Osteocyte (in vitro differentiated cells): ENCODE measurements at regions not wholly inside any gene's neighbourhood (a gene's known extent, or its start where the extent isn't known, plus 50 kb on each side); places are given as distances from the start of the nearest gene placed in this dataset.

Experiments used
- DNase-seq: peaks from one replicate; pipeline ENCODE4 v3.0.0; 2021; ENCODE audit warnings: mixed read lengths; ENCODE audit not compliant: unreplicated experiment; ENCODE audit errors: extremely low spot score
- H3K27ac Mint-ChIP-seq: one replicate; pipeline ENCODE4 v1.8.0; 2021; ENCODE audit warnings: mild to moderate bottlenecking, mixed read lengths; ENCODE audit not compliant: unreplicated experiment
- H3K27me3 Mint-ChIP-seq: one replicate; pipeline ENCODE4 v1.8.0; 2021; ENCODE audit warnings: mixed read lengths; ENCODE audit not compliant: unreplicated experiment
- H3K36me3 Mint-ChIP-seq: one replicate; pipeline ENCODE4 v1.8.0; 2021; ENCODE audit warnings: mixed read lengths; ENCODE audit not compliant: unreplicated experiment
- H3K4me1 Mint-ChIP-seq: one replicate; pipeline ENCODE4 v1.8.0; 2021; ENCODE audit warnings: mixed read lengths; ENCODE audit not compliant: unreplicated experiment
- H3K4me3 Mint-ChIP-seq: one replicate; pipeline ENCODE4 v1.8.0; 2021; ENCODE audit warnings: mild to moderate bottlenecking, moderate library complexity, mixed read lengths; ENCODE audit not compliant: unreplicated experiment
- H3K9me3 Mint-ChIP-seq: one replicate; pipeline ENCODE4 v1.8.0; 2021; ENCODE audit warnings: mixed read lengths; ENCODE audit not compliant: unreplicated experiment
- TF ChIP-seq, protein P1 (sequence below): fragments of 200-600 bp; sonication (generic); IDR thresholded peaks from 2 replicates; pipeline ENCODE4 v1.5.0; 2021; ENCODE audit warnings: antibody characterized with exemption, mild to moderate bottlenecking, moderate library complexity

DNA sequence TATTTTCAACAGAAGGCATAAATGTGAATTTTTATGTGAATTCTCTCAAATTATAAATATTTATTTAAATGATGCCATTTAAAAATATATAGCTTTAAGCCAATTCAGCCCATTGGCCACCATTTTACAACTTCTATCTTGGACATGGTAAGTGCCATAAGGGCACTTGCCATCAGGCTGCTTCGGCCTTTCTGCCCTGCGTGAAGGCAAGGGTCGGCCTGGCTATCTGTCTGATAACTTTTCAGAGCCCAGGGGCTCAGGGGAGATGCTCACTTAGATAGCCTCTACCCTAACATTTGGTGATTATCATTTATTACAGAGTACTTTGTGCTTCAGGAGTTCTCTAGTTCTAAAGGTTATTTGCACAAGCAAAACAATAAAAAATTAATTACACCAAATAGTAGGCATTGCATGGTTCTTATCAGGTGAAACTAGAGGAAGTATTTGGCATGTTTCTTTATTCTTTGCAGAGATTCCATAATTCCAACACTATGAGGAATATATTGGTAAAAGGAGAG is 62.4 kb upstream of the MBNL1 start:
- H3K4me1 Mint-ChIP-seq: peaks cover 18% of the 10 kb centered on the region
- H3K27me3 Mint-ChIP-seq: no peaks in the 10 kb centered on the region
- DNase-seq: no peak
- no peaks in the 10 kb centered on the region for H3K9me3 Mint-ChIP-seq
- no peak overlapping the region for H3K27ac Mint-ChIP-seq
- TF ChIP-seq, protein P1, sequence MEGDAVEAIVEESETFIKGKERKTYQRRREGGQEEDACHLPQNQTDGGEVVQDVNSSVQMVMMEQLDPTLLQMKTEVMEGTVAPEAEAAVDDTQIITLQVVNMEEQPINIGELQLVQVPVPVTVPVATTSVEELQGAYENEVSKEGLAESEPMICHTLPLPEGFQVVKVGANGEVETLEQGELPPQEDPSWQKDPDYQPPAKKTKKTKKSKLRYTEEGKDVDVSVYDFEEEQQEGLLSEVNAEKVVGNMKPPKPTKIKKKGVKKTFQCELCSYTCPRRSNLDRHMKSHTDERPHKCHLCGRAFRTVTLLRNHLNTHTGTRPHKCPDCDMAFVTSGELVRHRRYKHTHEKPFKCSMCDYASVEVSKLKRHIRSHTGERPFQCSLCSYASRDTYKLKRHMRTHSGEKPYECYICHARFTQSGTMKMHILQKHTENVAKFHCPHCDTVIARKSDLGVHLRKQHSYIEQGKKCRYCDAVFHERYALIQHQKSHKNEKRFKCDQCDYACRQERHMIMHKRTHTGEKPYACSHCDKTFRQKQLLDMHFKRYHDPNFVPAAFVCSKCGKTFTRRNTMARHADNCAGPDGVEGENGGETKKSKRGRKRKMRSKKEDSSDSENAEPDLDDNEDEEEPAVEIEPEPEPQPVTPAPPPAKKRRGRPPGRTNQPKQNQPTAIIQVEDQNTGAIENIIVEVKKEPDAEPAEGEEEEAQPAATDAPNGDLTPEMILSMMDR: no peak
- H3K4me3 Mint-ChIP-seq: no peak overlapping the region
- peaks cover 4% of the 10 kb centered on the region for H3K36me3 Mint-ChIP-seq

DNA sequence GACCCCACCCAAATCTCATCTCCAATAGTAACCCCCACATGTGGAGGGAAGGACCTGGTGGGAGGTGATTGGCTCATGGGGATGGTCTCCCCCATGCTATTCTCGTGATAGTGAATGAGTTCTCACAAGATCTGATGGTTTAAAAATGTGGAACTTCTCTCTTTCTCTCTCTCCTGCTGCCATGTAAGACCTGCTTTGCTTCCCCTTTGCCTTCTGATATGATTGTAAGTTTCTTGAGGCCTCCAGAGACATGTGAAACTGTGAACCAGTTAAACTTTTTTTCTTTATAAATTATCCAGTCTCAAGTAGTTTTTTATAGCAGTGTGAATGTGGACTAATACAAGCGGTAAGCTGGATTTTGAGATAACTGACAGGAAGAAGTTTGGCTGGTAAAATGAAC is 60.3 kb upstream of the MBNL1 start:
- Mint-ChIP-seq H3K27me3 (no peaks in the 10 kb centered on the region), H3K36me3 (peaks cover 4% of the 10 kb centered on the region), H3K4me3 (no peak overlapping the region), H3K27ac (no peak overlapping the region), H3K4me1 (peaks cover 25% of the 10 kb centered on the region), H3K9me3 (no peaks in the 10 kb centered on the region)
- TF ChIP-seq, protein P1: no peak
- no peak for DNase-seq

DNA sequence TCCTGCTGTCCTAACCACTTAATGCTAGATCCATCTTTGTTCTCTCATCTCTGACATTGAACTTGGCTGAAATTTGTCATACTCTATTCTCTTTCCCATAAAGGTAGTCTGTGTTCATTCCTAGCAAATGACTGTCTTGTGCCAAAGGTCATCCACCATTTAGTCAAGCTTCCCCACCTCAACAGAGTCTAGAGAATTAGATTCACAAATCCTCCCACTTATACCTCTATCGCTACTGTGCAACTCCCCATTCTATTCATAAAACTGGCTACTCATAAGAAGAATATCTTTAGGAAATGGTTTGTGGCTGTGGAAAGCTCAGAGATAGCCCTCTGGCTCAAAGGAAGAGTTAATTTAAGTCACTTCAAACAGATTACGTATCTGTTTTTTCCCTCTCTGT is 59.7 kb upstream of the MBNL1 start:
- TF ChIP-seq, protein P1: no peak
- no peak overlapping the region for H3K4me3 Mint-ChIP-seq
- peaks cover 4% of the 10 kb centered on the region for H3K36me3 Mint-ChIP-seq
- no peaks in the 10 kb centered on the region for H3K27me3 Mint-ChIP-seq
- H3K9me3 Mint-ChIP-seq: no peaks in the 10 kb centered on the region
- H3K4me1 Mint-ChIP-seq: peaks cover 26% of the 10 kb centered on the region
- H3K27ac Mint-ChIP-seq: no peak overlapping the region
- no peak for DNase-seq

DNA sequence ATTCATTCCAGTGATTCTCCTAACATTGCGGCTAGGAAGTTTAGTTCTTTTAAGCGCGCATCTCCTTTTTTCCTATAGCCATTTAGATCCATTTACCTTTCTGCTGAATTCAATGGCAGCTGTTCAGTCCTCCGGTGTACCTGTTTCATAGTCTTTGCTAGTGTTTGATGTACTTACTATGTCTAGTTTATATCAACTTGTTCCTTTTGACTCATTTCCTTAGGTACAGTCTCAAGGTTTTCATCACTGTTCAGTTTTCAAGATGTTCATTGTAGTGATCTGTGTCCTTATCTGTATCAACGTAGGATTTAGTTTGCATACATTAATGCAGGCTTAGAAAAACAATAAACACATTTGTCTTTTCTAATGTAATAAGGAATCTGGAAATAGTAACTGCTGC is 59.0 kb upstream of the MBNL1 start:
- H3K36me3 Mint-ChIP-seq: peaks cover 4% of the 10 kb centered on the region
- H3K4me3 Mint-ChIP-seq: no peak overlapping the region
- H3K27ac Mint-ChIP-seq: no peak overlapping the region
- H3K4me1 Mint-ChIP-seq: peaks cover 24% of the 10 kb centered on the region
- H3K9me3 Mint-ChIP-seq: no peaks in the 10 kb centered on the region
- no peak for DNase-seq
- TF ChIP-seq, protein P1: no peak
- H3K27me3 Mint-ChIP-seq: no peaks in the 10 kb centered on the region

DNA sequence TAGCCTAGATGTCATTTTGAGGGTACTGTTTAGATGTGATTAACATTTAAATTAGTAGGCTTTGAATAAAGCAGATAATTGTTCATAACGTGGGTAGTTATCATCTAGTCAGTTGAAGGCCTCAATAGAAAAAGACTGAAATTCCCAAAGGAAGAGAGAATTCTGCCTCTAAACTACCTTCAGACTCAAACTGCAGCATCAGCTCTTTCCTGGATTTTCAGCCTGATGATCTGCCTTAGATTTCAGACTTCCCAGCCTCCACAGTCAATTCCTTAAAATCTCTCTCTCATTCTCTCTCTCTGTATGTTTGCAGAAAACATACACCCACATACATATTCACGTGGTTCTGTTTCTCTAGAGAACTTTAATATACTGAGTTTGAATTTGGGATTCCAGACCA is 58.0 kb upstream of the MBNL1 start:
- Mint-ChIP-seq H3K4me1 (peaks cover 21% of the 10 kb centered on the region), H3K27ac (no peak overlapping the region), H3K36me3 (peaks cover 4% of the 10 kb centered on the region)

More for the DNA sequence above, 58.0 kb upstream of the MBNL1 start:
- H3K27me3 Mint-ChIP-seq: no peaks in the 10 kb centered on the region
- no peak overlapping the region for H3K4me3 Mint-ChIP-seq
- DNase-seq: no peak
- no peaks in the 10 kb centered on the region for H3K9me3 Mint-ChIP-seq
- TF ChIP-seq, protein P1: no peak
